ENCODE measurements at regions not wholly inside any gene's neighbourhood (a gene's known extent, or its start where the extent isn't known, plus 50 kb on each side); places are given as distances from the start of the nearest gene placed in this dataset.

GRCh38 chr12:89846473-89847055 lies 137.9 kb upstream of the ATP2B1 start:
- Histone ChIP-seq H3K9me3 (ENCODE audit: insufficient read depth, low read length) (no peaks in the 10 kb centered on the region), H3K27me3 (ENCODE audit: low read depth, low read length) (peaks cover 4% of the 10 kb centered on the region; the same call in 1 of the 2 replicates), H3K4me1 (ENCODE audit: low read length) (peaks cover 10% of the 10 kb centered on the region), H4K20me1 (ENCODE audit: insufficient read depth, low read length) (no peaks in the 10 kb centered on the region), H3K36me3 (replicated peaks; ENCODE audit: low read depth, low read length) (no peaks in the 10 kb centered on the region), H3K27ac (ENCODE audit: low read length) (no peak overlapping the region), H3K4me3 (ENCODE audit: low read length) (no peak overlapping the region), H3K9ac (ENCODE audit: low read length) (no peak overlapping the region), H3K79me2 (ENCODE audit: low read length) (no peaks in the 10 kb centered on the region), H2AFZ (ENCODE audit: low read depth, low read length) (no peak overlapping the region), H3K4me2 (ENCODE audit: low read length) (no peak overlapping the region; the same call in 1 of the 2 replicates)
- no peak for TF ChIP-seq EZH2phosphoT487 (IDR thresholded peaks at IDR 0.05; ENCODE audit: low read depth)
- TF ChIP-seq, protein P1, sequence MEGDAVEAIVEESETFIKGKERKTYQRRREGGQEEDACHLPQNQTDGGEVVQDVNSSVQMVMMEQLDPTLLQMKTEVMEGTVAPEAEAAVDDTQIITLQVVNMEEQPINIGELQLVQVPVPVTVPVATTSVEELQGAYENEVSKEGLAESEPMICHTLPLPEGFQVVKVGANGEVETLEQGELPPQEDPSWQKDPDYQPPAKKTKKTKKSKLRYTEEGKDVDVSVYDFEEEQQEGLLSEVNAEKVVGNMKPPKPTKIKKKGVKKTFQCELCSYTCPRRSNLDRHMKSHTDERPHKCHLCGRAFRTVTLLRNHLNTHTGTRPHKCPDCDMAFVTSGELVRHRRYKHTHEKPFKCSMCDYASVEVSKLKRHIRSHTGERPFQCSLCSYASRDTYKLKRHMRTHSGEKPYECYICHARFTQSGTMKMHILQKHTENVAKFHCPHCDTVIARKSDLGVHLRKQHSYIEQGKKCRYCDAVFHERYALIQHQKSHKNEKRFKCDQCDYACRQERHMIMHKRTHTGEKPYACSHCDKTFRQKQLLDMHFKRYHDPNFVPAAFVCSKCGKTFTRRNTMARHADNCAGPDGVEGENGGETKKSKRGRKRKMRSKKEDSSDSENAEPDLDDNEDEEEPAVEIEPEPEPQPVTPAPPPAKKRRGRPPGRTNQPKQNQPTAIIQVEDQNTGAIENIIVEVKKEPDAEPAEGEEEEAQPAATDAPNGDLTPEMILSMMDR (IDR thresholded peaks at IDR 0.05; ENCODE audit: low read depth, low read length), result no peak

DNA sequence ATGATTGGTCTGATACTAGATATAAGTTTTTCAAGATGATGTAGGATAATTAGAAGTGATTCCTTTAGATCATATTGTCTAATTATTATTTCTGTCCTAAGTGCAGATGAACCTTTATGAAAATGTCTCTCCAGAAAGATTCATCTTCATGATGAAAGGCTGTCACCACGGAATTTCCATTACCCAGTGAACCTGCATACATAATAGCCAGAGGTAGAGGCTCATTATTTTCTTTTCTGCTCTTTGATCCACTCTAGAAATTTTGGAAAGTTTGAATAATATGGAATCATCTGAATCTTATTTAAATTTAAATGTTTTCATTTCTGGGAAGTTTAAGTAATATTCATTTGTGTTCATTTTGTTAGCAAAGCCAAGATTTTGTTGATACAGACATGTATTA lies 137.1 kb upstream of the ATP2B1 start:
- Histone ChIP-seq H3K27ac (ENCODE audit: low read length) (no peak overlapping the region), H4K20me1 (ENCODE audit: insufficient read depth, low read length) (no peaks in the 10 kb centered on the region), H3K79me2 (ENCODE audit: low read length) (no peaks in the 10 kb centered on the region), H3K27me3 (ENCODE audit: low read depth, low read length) (0 out of 2 replicates have a peak, but pooled peaks cover 4% of the 10 kb centered on the region), H3K4me1 (ENCODE audit: low read length) (peaks cover 10% of the 10 kb centered on the region), H3K36me3 (replicated peaks; ENCODE audit: low read depth, low read length) (no peaks in the 10 kb centered on the region), H3K4me3 (ENCODE audit: low read length) (no peak overlapping the region), H3K9ac (ENCODE audit: low read length) (no peak overlapping the region), H3K9me3 (ENCODE audit: insufficient read depth, low read length) (no peaks in the 10 kb centered on the region), H3K4me2 (ENCODE audit: low read length) (no peak overlapping the region), H2AFZ (ENCODE audit: low read depth, low read length) (no peak overlapping the region)
- TF ChIP-seq, protein P1 (IDR thresholded peaks at IDR 0.05; ENCODE audit: low read depth, low read length), result no peak
- no peak for TF ChIP-seq EZH2phosphoT487 (IDR thresholded peaks at IDR 0.05; ENCODE audit: low read depth)

GRCh38 chr12:89845366-89845765 lies 136.7 kb upstream of the ATP2B1 start:
- Histone ChIP-seq H3K36me3 (replicated peaks; ENCODE audit: low read depth, low read length) (no peaks in the 10 kb centered on the region), H3K4me1 (ENCODE audit: low read length) (peaks cover 10% of the 10 kb centered on the region), H3K9me3 (ENCODE audit: insufficient read depth, low read length) (no peaks in the 10 kb centered on the region), H3K79me2 (ENCODE audit: low read length) (no peaks in the 10 kb centered on the region), H4K20me1 (ENCODE audit: insufficient read depth, low read length) (no peaks in the 10 kb centered on the region), H3K4me2 (ENCODE audit: low read length) (no peak overlapping the region), H2AFZ (ENCODE audit: low read depth, low read length) (no peak overlapping the region), H3K27me3 (ENCODE audit: low read depth, low read length) (0 out of 2 replicates have a peak, but pooled peaks cover 2% of the 10 kb centered on the region), H3K9ac (ENCODE audit: low read length) (no peak overlapping the region), H3K27ac (ENCODE audit: low read length) (no peak overlapping the region), H3K4me3 (ENCODE audit: low read length) (no peak overlapping the region)
- TF ChIP-seq EZH2phosphoT487 (IDR thresholded peaks at IDR 0.05; ENCODE audit: low read depth), result no peak
- TF ChIP-seq, protein P1 (IDR thresholded peaks at IDR 0.05; ENCODE audit: low read depth, low read length), result no peak

- no peak overlapping the region for H2AFZ ChIP-seq (ENCODE audit: low read depth, low read length)
- no peak overlapping the region for H3K9ac ChIP-seq (ENCODE audit: low read length)
- no peaks in the 10 kb centered on the region for H4K20me1 ChIP-seq (ENCODE audit: insufficient read depth, low read length)
- H3K4me1 ChIP-seq (ENCODE audit: low read length), result peaks cover 10% of the 10 kb centered on the region
- no peak overlapping the region for H3K4me2 ChIP-seq (ENCODE audit: low read length)
- no peaks in the 10 kb centered on the region for H3K27me3 ChIP-seq (ENCODE audit: low read depth, low read length)
- no peaks in the 10 kb centered on the region for H3K9me3 ChIP-seq (ENCODE audit: insufficient read depth, low read length)
- no peak for TF ChIP-seq EZH2phosphoT487 (IDR thresholded peaks at IDR 0.05; ENCODE audit: low read depth)
- TF ChIP-seq, protein P1 (IDR thresholded peaks at IDR 0.05; ENCODE audit: low read depth, low read length), result no peak
- no peaks in the 10 kb centered on the region for H3K36me3 ChIP-seq (replicated peaks; ENCODE audit: low read depth, low read length)
- no peak overlapping the region for H3K4me3 ChIP-seq (ENCODE audit: low read length)
- H3K79me2 ChIP-seq (ENCODE audit: low read length), result no peaks in the 10 kb centered on the region
- no peak overlapping the region for H3K27ac ChIP-seq (ENCODE audit: low read length)
These were observed 135.9 kb upstream of the ATP2B1 start for GRCh38 chr12:89844539-89844938.
